Panc1 (cell line): ENCODE measurements at regions not wholly inside any gene's neighbourhood (a gene's known extent, or its start where the extent isn't known, plus 50 kb on each side); places are given as distances from the start of the nearest gene placed in this dataset.

Source experiments
- ATAC-seq: fragments of 200-7000 bp; cut with Tn5 transposase; 2 replicates; pipeline ENCODE4 v1.9.1; 2020; ENCODE audit warnings: mild to moderate bottlenecking, moderate library complexity
- BruUV-seq: library from RNA; stranded (reverse); fragments of 400-500 nt; replicated peaks from 2 replicates; lab custom pipeline; 2021; lab: Mats Ljungman, UMichigan
- CTCF ChIA-PET: fragments of 300-600 bp; sonication (Branson Sonifier 250); formaldehyde crosslinking; loops from one replicate; lab custom pipeline; 2022; ENCODE audit warnings: antibody characterized with exemption; lab: Charles Lee
- POLR2A ChIA-PET: fragments of 300-600 bp; sonication (Branson Sonifier 250); formaldehyde crosslinking; loops from one replicate; lab custom pipeline; 2022; ENCODE audit warnings: antibody characterized with exemption; lab: Charles Lee
- DNase-seq: peaks from one replicate; pipeline ENCODE4 v3.0.0-alpha.2; 2010; ENCODE audit warnings: low read depth, low spot score
- H3K27ac ChIP-seq: 2 replicates; pipeline ENCODE4 v1.5.1; 2011; ENCODE audit warnings: mild to moderate bottlenecking, low read length, inconsistent platforms
- H3K27me3 ChIP-seq: fragments of 200-500 bp; sonication (Bioruptor generic); 2 replicates; pipeline ENCODE4 v1.6.0; 2014; ENCODE audit warnings: low read length, inconsistent platforms; ENCODE audit not compliant: control insufficient read depth, insufficient read depth
- H3K36me3 ChIP-seq: fragments of 200-500 bp; sonication (Bioruptor generic); 2 replicates; pipeline ENCODE4 v1.5.1; 2014; ENCODE audit warnings: inconsistent platforms, mild to moderate bottlenecking, low read length, moderate library complexity; ENCODE audit not compliant: control insufficient read depth, insufficient read depth
- H3K4me1 ChIP-seq: 2 replicates; pipeline ENCODE4 v1.5.1; 2011; ENCODE audit warnings: inconsistent platforms, mild to moderate bottlenecking, low read length, moderate library complexity; ENCODE audit not compliant: control insufficient read depth, insufficient read depth
- H3K4me3 ChIP-seq, 2 experiments: 2 replicates each; pipeline ENCODE4 v1.5.1; 2011 to 2012; ENCODE audit warnings: low read depth in 2 of 2, low read length in 2 of 2, mild to moderate bottlenecking in 2 of 2, inconsistent platforms in 1 of 2, moderate library complexity in 1 of 2
- H3K9me3 ChIP-seq: fragments of 200-500 bp; sonication (Bioruptor generic); 2 replicates; pipeline ENCODE4 v1.5.1; 2014; ENCODE audit warnings: low read depth, mild to moderate bottlenecking, inconsistent platforms, low read length, moderate library complexity; ENCODE audit not compliant: control insufficient read depth, insufficient read depth
- CTCF ChIP-seq: fragments of 450-650 bp; IDR thresholded peaks from 2 replicates; pipeline ENCODE4 v1.5.1; 2017; ENCODE audit warnings: mild to moderate bottlenecking
- POLR2AphosphoS5 ChIP-seq: IDR thresholded peaks from 2 replicates; pipeline ENCODE4 v1.6.1; 2012; ENCODE audit warnings: mild to moderate bottlenecking, low read depth, low read length, moderate library complexity
- REST ChIP-seq, 2 experiments: IDR thresholded peaks; 2 replicates each; pipeline ENCODE4 v1.6.1; 2011 to 2012; ENCODE audit warnings: low read depth in 2 of 2, control low read depth in 1 of 2, low read length in 1 of 2, mild to moderate bottlenecking in 1 of 2, moderate library complexity in 1 of 2; ENCODE audit not compliant: insufficient read depth in 1 of 2
- SIN3A ChIP-seq: IDR thresholded peaks from 2 replicates; pipeline ENCODE4 v1.6.1; 2012; ENCODE audit warnings: low read depth, mild to moderate bottlenecking, low read length, moderate library complexity, borderline replicate concordance; ENCODE audit not compliant: insufficient read depth
- TCF7L2 ChIP-seq: IDR thresholded peaks from 2 replicates; pipeline ENCODE4 v1.6.1; 2011; ENCODE audit warnings: mild to moderate bottlenecking, low read depth, low read length, inconsistent platforms
- in situ Hi-C: cut with HindIII; loops from 2 replicates; pipeline ENCODE4 v1.10.0; 2016; ENCODE audit warnings: low sequenced_read_pairs, low pct_unique_long_range_greater_than_20kb
- intact Hi-C: fragments of 100-400 bp; cut with micrococcal nuclease; formaldehyde crosslinking; loops from one replicate; pipeline ENCODE4 v1.10.0; 2022; ENCODE audit not compliant: unreplicated experiment

- H3K27me3 ChIP-seq = no peaks in the 10 kb centered on the region; the same call in 1 of the 2 replicates
- TF ChIP-seq TCF7L2 = no peak
- no peak for TF ChIP-seq CTCF
- BruUV-seq = no TSS peak
- in situ Hi-C loops = no loop called here
- CTCF ChIA-PET = no interaction called here
- ATAC-seq = no peak
- DNase-seq = no peak
- no peaks in the 10 kb centered on the region for H3K9me3 ChIP-seq
- H3K4me1 ChIP-seq = no peaks in the 10 kb centered on the region
- H3K4me3 ChIP-seq = no peak overlapping the region
- POLR2A ChIA-PET = no interaction called here
- H3K27ac ChIP-seq = no peak overlapping the region
- intact Hi-C loops = no loop called here
- H3K36me3 ChIP-seq = no peaks in the 10 kb centered on the region
Measured at GRCh38 chr6:87784051-87784450, 82.0 kb upstream of the AKIRIN2 start.

- Histone ChIP-seq H3K36me3 (no peaks in the 10 kb centered on the region), H3K4me1 (no peaks in the 10 kb centered on the region), H3K4me3 (no peak overlapping the region), H3K27me3 (no peaks in the 10 kb centered on the region), H3K9me3 (no peaks in the 10 kb centered on the region), H3K27ac (no peak overlapping the region)
- POLR2A ChIA-PET = no interaction called here
- in situ Hi-C loops = no loop called here
- DNase-seq = no peak
- TF ChIP-seq CTCF = no peak
- TF ChIP-seq SIN3A = no peak
- no peak for TF ChIP-seq REST (IDR thresholded peaks at IDR 0.05; ENCODE audit: insufficient read depth in 1 of 2, low read depth in 2 of 2, low read length in 1 of 2)
- TF ChIP-seq TCF7L2 = no peak
- TF ChIP-seq POLR2AphosphoS5 = no peak
- intact Hi-C loops = no loop called here
- no TSS peak for BruUV-seq
- CTCF ChIA-PET = interaction anchor here (0.7 kb wide), 1 partner anchor 11 kb away, joined by 5 read pairs; no protein-coding TSS in a partner anchor
- ATAC-seq = no peak
Measured at GRCh38 chr6:87779542-87779941, 77.5 kb upstream of the AKIRIN2 start.
